ENCODE measurements at regions not wholly inside any gene's neighbourhood (a gene's known extent, or its start where the extent isn't known, plus 50 kb on each side); places are given as distances from the start of the nearest gene placed in this dataset.
"Not testable (repeated sequence)": the region's sequence is repeated elsewhere in the genome, so short reads cannot be mapped to it uniquely, and the experiment has no call there.

DNA sequence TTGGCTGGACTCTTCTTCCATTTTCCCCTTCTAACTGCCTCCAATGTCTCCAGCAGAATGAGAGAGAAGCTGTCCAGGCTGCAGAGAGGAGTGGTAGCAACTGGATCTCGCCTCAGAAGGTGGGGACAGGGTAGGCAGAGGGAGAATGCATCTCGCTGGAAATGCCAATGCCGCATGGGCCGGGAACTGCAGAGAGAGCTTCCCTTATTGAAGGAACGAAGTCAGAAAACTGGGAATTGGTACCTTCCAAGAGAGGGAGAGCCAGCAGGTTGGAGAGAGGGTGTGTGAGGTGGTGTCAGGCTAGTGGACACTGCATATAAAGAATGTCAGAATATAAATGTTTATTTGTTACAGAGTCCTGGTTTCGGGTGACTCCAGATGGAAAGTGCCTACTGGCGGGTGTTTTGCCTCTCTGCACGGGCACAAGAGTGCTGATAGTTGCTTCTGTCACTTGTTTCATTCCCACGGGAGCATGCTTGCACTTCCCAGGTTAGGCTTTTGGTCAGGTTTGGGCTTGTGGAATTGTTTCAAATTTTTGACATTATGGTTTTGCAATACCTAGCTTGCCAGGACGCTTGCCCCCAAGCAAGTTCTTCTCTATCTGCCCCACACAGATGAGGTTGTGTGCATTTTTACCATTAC is 156.8 kb upstream of the STS start:
- Mint-ChIP-seq H3K4me1 (ENCODE audit: low read depth) (peaks cover 50% of the 10 kb centered on the region), H3K27ac (peak overlapping the region; percentile 91), H3K4me3 (ENCODE audit: low read depth) (no peak overlapping the region), H3K27me3 (no peaks in the 10 kb centered on the region), H3K9me3 (ENCODE audit: low read depth) (peaks cover 12% of the 10 kb centered on the region), H3K36me3 (ENCODE audit: insufficient read depth) (peaks cover 10% of the 10 kb centered on the region)
- TF ChIP-seq, protein P1, sequence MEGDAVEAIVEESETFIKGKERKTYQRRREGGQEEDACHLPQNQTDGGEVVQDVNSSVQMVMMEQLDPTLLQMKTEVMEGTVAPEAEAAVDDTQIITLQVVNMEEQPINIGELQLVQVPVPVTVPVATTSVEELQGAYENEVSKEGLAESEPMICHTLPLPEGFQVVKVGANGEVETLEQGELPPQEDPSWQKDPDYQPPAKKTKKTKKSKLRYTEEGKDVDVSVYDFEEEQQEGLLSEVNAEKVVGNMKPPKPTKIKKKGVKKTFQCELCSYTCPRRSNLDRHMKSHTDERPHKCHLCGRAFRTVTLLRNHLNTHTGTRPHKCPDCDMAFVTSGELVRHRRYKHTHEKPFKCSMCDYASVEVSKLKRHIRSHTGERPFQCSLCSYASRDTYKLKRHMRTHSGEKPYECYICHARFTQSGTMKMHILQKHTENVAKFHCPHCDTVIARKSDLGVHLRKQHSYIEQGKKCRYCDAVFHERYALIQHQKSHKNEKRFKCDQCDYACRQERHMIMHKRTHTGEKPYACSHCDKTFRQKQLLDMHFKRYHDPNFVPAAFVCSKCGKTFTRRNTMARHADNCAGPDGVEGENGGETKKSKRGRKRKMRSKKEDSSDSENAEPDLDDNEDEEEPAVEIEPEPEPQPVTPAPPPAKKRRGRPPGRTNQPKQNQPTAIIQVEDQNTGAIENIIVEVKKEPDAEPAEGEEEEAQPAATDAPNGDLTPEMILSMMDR (IDR thresholded peaks at IDR 0.05; ENCODE audit: unreplicated experiment) = no peak
- no peak for DNase-seq (ENCODE audit: low spot score, unreplicated experiment)

DNA sequence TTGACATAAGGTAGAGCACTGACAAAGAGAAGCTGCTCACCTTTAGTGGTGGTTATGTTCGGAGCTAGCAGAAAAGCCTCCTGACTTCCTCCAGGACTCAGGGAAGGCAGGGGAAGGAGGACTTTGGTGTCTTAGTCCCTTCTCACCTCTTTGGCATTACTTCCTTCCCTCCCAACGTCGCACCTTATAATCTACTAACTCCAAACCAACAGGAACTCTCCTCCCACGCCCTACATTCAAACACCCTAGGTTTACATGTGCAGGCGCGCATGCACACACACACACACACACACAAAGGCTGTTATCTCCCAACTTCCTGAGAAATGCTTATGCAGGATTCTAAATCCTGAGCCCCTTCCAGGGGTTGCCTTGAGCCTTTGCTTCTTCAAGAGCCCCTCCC is 157.7 kb upstream of the STS start:
- Mint-ChIP-seq H3K27me3 (no peaks in the 10 kb centered on the region), H3K36me3 (ENCODE audit: insufficient read depth) (peaks cover 9% of the 10 kb centered on the region), H3K4me3 (ENCODE audit: low read depth) (peak overlapping the region; percentile 40), H3K9me3 (ENCODE audit: low read depth) (peaks cover 7% of the 10 kb centered on the region), H3K27ac (peak overlapping the region; percentile 91), H3K4me1 (ENCODE audit: low read depth) (peaks cover 55% of the 10 kb centered on the region)
- TF ChIP-seq, protein P1 (IDR thresholded peaks at IDR 0.05; ENCODE audit: unreplicated experiment) = no peak
- DNase-seq (ENCODE audit: low spot score, unreplicated experiment) = no peak

DNA sequence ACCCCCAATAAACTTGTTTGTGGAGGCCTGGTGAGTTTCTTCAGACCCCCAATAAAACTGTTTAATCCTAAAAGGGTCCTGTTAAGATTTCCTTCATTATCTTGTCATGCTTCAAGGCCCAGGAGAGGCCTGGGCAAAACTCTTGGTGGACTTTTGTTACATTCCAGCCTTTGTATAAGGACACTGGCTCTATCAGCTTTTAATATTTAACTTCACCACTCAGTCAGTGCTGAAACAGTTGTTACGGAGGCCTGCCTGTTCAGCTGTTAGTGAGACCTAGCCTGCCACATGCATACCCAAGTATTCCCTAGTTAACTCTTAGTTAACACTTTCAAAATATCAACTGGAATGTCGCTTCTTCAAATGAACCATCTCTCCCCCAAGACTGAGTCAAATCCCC is 158.8 kb upstream of the STS start:
- DNase-seq (ENCODE audit: low spot score, unreplicated experiment); H3K27me3 Mint-ChIP-seq; H3K36me3 Mint-ChIP-seq (ENCODE audit: insufficient read depth); H3K9me3 Mint-ChIP-seq (ENCODE audit: low read depth); H3K4me3 Mint-ChIP-seq (ENCODE audit: low read depth): not testable (repeated sequence)
- Mint-ChIP-seq H3K4me1 (ENCODE audit: low read depth) (peaks cover 60% of the 10 kb centered on the region), H3K27ac (peak overlapping the region; percentile 91)

DNA sequence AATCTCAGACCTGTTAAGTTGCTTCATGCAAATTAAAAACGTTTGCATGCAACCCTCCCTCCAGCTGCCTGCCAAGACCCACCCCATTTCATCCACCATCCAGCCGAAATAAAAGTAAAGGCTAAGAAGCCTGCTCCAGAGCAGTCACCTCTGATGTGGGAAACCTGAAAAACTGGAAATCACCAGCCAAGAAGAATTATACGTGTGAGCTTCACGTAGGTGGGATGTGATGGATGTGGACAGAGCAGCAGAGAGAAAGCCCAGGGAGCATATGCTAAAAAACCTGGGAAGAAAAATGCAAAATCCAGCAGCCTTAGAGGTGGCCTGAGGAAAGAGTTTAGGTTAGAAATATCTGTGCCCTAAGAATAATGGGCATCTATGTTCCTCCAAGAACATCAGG is 160.6 kb upstream of the STS start:
- H3K4me1 Mint-ChIP-seq (ENCODE audit: low read depth) = peaks cover 62% of the 10 kb centered on the region
- H3K36me3 Mint-ChIP-seq (ENCODE audit: insufficient read depth) = peaks cover 5% of the 10 kb centered on the region
- H3K9me3 Mint-ChIP-seq (ENCODE audit: low read depth) = peaks cover 12% of the 10 kb centered on the region
- no peak for DNase-seq (ENCODE audit: low spot score, unreplicated experiment)
- no peaks in the 10 kb centered on the region for H3K27me3 Mint-ChIP-seq
- H3K4me3 Mint-ChIP-seq (ENCODE audit: low read depth) = no peak overlapping the region
- TF ChIP-seq, protein P1 (IDR thresholded peaks at IDR 0.05; ENCODE audit: unreplicated experiment) = no peak
- peak overlapping the region; percentile 39 for H3K27ac Mint-ChIP-seq

DNA sequence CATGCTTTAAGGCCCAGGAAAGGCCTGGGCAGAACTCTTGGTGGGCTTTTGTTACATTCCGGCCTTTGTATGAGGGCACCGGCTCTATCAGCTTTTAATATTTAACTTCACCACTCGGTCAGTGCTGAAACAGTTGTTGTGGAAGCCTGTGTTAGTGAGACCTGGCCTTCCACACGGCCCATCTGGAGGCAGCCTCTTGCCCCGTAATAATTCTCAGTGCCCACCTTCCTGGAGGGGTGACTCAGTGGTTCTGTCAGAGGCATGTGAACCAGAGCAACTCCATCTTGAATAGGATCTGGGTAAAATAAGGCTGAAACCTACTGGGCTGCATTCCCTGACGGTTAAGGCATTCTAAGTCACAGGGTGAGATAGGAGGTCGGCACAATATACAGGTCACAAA is 162.0 kb upstream of the STS start:
- Mint-ChIP-seq H3K4me3 (ENCODE audit: low read depth) (peak overlapping the region; percentile 39), H3K4me1 (ENCODE audit: low read depth) (peaks cover 59% of the 10 kb centered on the region), H3K27me3 (no peaks in the 10 kb centered on the region)

More for the DNA sequence above, 162.0 kb upstream of the STS start:
- Mint-ChIP-seq H3K27ac (peak overlapping the region; percentile 98), H3K36me3 (ENCODE audit: insufficient read depth) (peaks cover 4% of the 10 kb centered on the region), H3K9me3 (ENCODE audit: low read depth) (peaks cover 12% of the 10 kb centered on the region)
- DNase-seq (ENCODE audit: low spot score, unreplicated experiment) = no peak
- TF ChIP-seq, protein P1 (IDR thresholded peaks at IDR 0.05; ENCODE audit: unreplicated experiment) = no peak

Data from progenitor cell of endocrine pancreas (in vitro differentiated cells).